Thyroid gland (tissue), 4 donors: ENCODE measurements at regions not wholly inside any gene's neighbourhood (a gene's known extent, or its start where the extent isn't known, plus 50 kb on each side); places are given as distances from the start of the nearest gene placed in this dataset.
"Not testable (repeated sequence)": the region's sequence is repeated elsewhere in the genome, so short reads cannot be mapped to it uniquely, and the experiment has no call there.

Source experiments
- DNase-seq, 2 donors: peaks; one replicate each; pipeline ENCODE4 v3.0.0-alpha.2; 2019
- H3K27ac ChIP-seq, 3 donors: fragments of 200-600 bp; sonication (generic); 1 replicate in 2 of 3; 2 replicates in 1 of 3; pipeline ENCODE4 v1.5.1; 2016 to 2019; ENCODE audit warnings: mild to moderate bottlenecking in 1 of 3, moderate library complexity in 1 of 3
- H3K27me3 ChIP-seq: fragments of 200-600 bp; sonication (generic); one replicate; pipeline ENCODE4 v1.5.1; 2019
- H3K36me3 ChIP-seq, 2 donors: fragments of 200-600 bp; sonication (generic); one replicate each; pipeline ENCODE4 v1.5.1; 2016 to 2019
- H3K4me1 ChIP-seq, 2 donors: fragments of 200-600 bp; sonication (generic); one replicate each; pipeline ENCODE4 v1.5.1; 2017 to 2019
- H3K4me3 ChIP-seq, 3 donors: fragments of 200-600 bp; sonication (generic); replicated peaks in 1 of 3; 1 replicate in 2 of 3; 2 replicates in 1 of 3; pipeline ENCODE4 v1.5.1; 2016; ENCODE audit warnings: mild to moderate bottlenecking in 1 of 3
- H3K9me3 ChIP-seq: fragments of 200-600 bp; sonication (generic); one replicate; pipeline ENCODE4 v1.5.1; 2017
- WGBS, 2 donors: methylation state at CpG; one replicate each; pipeline ENCODE4 v1.1.5; 2017; 5-methylcytosine and 5-hydroxymethylcytosine counted together
- intact Hi-C: fragments of 100-400 bp; cut with DNase I; formaldehyde crosslinking; loops from one replicate; pipeline ENCODE4 v1.15.1; 2023

DNA sequence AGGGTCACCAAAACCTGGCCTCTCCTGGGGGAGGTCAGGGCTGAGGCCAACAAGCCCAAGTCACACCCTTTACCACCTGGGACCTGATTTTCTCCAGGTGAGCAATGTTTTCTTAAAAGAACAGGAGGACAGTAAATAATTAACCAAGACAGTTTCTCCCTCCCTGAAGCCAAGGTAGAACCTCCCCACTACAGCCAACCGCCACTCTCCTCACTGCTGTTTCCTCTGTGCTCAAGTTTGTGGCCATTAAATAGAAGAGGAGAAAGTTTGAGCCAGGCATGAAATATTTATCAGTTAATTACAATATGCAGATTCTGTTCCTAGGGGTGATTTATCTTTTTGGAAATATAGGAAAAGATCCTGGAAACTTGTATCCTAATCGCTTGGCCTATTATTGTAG, 150.6 kb upstream of the ANKRD20A1 start:
- H3K4me3 ChIP-seq, H3K9me3 ChIP-seq, H3K27ac ChIP-seq, DNase-seq, H3K36me3 ChIP-seq, H3K27me3 ChIP-seq, H3K4me1 ChIP-seq, intact Hi-C loops: not testable (repeated sequence)
- WGBS, 2 donors, result 100% methylated on average over 1 of the region's 2 CpGs

DNA sequence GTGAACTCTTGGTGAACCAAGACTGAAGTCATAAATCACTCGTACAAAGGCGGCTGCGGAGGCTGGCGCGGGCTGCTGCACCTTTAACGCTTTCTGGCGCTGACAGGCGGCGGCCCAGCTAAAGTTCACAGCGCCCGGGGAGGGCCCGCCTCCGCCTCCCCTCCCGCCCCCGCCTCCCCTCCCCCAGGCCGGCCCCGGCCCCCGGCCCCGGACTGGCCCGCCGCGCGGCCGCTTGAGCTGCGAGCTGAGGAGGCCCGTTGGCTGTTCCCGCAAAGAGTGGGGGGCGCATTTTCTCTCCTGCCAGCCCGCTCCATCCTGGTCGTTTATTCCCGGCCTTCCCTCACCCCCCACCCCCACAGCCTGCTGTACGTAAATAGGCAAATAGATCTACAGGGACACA, 147.3 kb upstream of the ANKRD20A1 start:
- DNase-seq, H3K36me3 ChIP-seq, H3K27ac ChIP-seq, H3K27me3 ChIP-seq, H3K4me3 ChIP-seq, H3K9me3 ChIP-seq, H3K4me1 ChIP-seq, intact Hi-C loops: not testable (repeated sequence)
- WGBS, 2 donors, result no CpG with 5 or more reads among the region's 32 CpGs

DNA sequence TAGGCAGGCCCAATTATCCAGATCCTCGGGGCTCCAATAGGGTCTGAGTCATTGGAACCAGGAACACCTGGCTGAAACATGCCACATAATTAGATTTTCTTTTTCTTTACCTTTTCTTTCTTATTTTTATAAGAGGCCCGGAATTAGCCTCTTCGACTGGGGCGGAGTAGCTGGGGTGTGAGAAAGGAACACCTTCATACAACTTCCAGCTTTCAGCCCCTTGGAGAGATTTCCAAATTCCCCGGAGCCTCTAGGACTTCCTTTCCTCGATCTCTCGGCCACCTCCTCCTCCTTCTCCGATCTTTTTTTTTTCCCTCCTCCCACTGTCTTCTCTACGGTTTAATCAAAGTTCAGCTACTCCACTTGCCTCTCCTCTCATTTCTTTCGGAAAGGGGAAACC, 146.8 kb upstream of the ANKRD20A1 start:
- H3K4me1 ChIP-seq, H3K9me3 ChIP-seq, H3K27me3 ChIP-seq, H3K4me3 ChIP-seq, intact Hi-C loops, H3K36me3 ChIP-seq, H3K27ac ChIP-seq: not testable (repeated sequence)
- peak in 1 of 2 donors; percentile 1 for DNase-seq
- 40 to 58% methylated on average over 6 to 8 of the region's 10 CpGs for WGBS, 2 donors

DNA sequence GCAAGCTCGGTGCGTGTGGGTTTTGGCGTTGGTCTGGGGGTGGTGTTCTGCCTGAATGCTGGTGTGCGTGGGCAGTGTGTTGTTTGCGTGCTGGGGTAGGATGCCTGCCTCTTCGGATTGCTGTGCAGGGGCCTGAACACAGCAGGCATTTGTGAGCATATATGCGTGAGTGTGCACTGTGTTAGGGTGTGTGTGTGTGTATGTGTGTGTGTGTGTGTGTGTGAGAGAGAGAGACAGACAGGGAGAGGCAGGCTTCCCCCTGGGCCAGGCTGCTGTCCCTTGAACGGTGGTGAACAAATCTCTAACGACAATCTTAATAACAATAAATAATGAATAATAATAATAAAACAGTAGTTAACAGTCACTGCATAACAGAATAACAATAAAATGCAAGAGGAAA, 145.8 kb upstream of the ANKRD20A1 start:
- intact Hi-C loops, H3K9me3 ChIP-seq, H3K4me3 ChIP-seq, H3K27ac ChIP-seq, H3K36me3 ChIP-seq, DNase-seq, H3K27me3 ChIP-seq, H3K4me1 ChIP-seq: not testable (repeated sequence)
- 70 to 78% methylated on average over 3 of the region's 9 CpGs for WGBS, 2 donors

DNA sequence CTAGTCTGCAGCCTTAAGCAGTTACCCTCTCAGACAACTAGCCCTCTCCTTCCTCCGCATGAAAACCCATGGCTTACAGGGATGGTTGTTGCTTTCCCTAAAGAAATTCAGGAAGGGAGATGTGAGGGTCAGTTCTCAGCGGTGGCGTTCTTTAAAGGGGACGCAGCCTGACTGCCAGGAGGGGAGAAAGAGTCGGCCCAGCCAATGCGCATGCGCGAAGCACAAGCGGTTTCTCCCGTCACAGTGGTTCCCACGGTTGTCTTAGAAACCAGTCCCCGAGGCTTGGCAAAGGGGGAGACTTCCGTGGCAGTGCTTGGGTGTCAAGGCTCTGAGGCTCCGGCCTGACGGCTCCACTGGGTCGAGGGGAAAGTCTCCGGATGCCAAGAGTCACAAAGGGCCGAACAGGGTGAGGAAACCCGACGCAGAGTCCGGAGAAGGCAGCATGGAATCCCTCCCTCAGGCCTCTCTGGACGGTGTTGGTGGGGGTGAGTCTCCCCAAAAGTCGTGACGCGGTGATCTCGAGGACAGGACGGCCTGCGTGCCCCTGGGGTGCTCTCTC, 140.8 kb upstream of the ANKRD20A1 start:
- intact Hi-C loops, H3K9me3 ChIP-seq, H3K36me3 ChIP-seq, H3K27ac ChIP-seq, H3K27me3 ChIP-seq, H3K4me3 ChIP-seq, H3K4me1 ChIP-seq: not testable (repeated sequence)
- peak; percentile 36 to 71 for DNase-seq
- WGBS, 2 donors, result 40% methylated on average over 8 of the region's 28 CpGs; no CpG with 5 or more reads in 1 of the 2 donors

DNA sequence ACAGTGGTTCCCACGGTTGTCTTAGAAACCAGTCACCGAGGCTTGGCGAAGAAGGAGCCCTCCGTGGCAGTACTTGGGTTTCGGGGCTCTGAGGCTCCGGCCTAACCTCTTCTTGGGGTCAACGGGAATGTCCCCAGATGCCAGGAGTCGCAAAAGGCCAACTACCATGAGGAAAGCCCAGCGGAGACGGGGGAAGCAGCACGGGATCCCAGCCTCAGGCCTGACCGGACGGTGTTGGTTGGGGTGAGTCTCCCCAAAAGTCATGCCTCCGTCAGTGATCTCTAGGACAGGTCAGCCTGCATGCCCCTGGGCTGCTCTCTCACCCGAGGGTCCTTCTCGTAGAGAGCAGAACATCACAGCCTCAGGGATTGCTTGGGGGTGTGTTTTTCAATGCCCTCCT, 138.2 kb upstream of the ANKRD20A1 start:
- H3K27ac ChIP-seq, H3K4me3 ChIP-seq, H3K9me3 ChIP-seq, H3K36me3 ChIP-seq, intact Hi-C loops, H3K27me3 ChIP-seq, H3K4me1 ChIP-seq: not testable (repeated sequence)
- WGBS, 2 donors, result 60 to 100% methylated on average over 1 to 13 of the region's 16 CpGs
- peak; percentile 0 for DNase-seq

DNA sequence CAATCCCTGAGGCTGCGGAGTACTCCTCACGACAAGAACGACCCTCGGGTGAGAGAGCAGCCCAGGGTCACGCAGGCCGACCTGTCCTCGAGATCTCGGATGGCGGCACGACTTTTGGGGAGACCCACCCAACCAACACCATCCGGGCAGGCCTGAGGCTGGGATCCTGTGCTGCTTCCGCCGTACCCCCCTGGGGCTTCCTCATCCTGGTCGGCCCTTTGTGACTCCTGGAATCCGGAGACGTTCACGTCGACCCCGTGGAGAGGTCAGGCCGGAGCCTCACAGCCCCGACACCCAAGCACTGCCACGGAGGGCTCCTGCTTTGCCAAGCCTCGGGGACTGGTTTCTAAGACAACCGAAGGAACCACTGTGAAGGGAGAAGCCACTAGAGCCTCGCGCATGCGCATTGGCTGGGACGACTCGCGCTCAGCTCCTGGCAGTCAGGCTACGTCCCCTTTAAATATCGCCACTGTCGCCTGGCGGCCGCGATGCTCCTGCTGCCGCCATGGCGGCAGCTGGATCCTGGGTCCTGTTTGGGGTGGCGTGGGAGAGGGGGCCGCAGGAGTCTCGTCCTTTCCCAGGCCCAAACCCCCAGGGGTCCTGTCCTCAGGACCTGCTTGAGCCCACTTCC, 136.2 kb upstream of the ANKRD20A1 start:
- H3K4me3 ChIP-seq, DNase-seq, intact Hi-C loops, H3K4me1 ChIP-seq, H3K36me3 ChIP-seq, H3K9me3 ChIP-seq, H3K27me3 ChIP-seq, H3K27ac ChIP-seq: not testable (repeated sequence)
- WGBS, 2 donors, result no CpG with 5 or more reads among the region's 41 CpGs

DNA sequence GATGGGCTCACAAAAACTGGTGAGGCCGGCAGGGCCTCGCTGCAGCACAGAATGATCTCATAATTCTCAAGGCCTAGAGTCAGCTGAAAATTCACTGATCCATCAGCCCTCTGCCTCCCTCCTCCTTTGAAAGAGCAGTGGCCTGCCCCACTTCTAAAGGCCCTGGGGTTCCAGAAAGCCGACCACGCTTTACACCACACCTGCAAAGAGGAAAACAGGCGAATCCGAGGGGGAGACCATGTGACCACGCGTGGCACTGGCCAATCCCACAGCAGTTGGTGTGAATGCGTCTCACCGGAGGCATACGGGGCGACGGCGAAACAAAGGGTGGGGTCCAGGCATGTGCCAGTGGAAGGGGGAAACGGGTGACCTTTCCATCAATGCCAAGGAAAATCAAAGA, 135.5 kb upstream of the ANKRD20A1 start:
- H3K4me1 ChIP-seq, intact Hi-C loops, H3K4me3 ChIP-seq, H3K27me3 ChIP-seq, H3K9me3 ChIP-seq, H3K27ac ChIP-seq, H3K36me3 ChIP-seq: not testable (repeated sequence)
- WGBS, 2 donors, result 0% methylated on average over 4 of the region's 15 CpGs; no CpG with 5 or more reads in 1 of the 2 donors
- peak; percentile 14 to 21 for DNase-seq

DNA sequence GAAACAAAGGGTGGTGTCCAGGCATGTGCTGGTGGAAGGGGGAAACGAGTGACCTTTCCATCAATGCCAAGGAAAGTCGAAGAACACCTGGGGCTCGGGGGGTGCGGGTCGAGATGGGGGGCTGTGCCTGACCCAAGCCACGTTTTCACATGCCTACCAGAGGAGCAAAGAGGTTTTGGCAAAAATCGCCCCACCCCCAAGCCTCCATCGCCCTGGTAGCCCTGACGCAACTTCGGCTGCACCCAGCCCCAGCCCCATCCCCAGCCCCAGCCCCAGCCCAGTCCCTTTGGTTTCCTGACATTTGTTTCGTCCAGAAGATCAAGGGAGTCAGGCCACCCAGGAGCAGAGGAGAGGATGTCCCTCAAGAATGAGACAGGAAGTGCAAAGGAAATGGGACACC, 133.8 kb upstream of the ANKRD20A1 start:
- H3K9me3 ChIP-seq, H3K36me3 ChIP-seq, H3K27ac ChIP-seq, H3K4me1 ChIP-seq, H3K27me3 ChIP-seq, H3K4me3 ChIP-seq, intact Hi-C loops: not testable (repeated sequence)
- DNase-seq, result peak; percentile 2 to 22
- 49% methylated on average over 3 of the region's 11 CpGs; no CpG with 5 or more reads in 1 of the 2 donors for WGBS, 2 donors

DNA sequence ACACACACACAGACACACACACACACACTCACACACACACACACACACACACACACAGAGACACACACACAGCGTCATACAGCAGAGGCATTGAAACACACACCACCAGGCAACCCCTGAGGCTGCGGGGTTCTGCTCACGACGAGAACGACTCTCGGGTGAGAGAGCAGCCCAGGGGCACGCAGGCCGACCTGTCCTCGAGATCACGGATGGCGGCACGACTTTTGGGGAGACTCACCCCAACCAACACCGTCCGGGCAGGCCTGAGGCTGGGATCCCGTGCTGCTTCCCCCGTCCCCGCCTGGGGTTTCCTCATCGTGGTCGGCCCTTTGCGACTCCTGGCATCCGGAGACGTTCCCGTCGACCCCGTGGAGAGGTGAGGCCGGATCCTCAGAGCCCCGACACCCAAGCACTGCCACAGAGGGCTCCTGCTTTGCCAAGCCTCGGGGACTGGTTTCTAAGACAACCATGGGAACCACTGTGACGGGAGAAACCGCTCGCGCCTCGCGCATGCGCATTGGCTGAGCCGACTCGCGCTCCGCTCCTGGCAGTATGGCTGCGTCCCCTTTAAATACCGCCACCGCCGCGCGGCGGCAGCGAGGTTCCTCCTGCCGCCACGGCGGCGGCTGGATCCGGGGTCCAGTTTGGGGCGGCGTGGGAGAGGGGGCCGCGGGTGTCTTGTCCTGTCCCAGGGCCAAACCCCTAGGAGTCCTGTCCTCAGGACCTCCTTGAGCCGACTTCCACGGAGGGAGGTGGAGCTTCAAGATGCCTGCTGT, 132.3 kb upstream of the ANKRD20A1 start:
- WGBS, 2 donors, result 7% methylated on average over 14 of the region's 58 CpGs; no CpG with 5 or more reads in 1 of the 2 donors
- H3K4me1 ChIP-seq, H3K36me3 ChIP-seq, H3K4me3 ChIP-seq, H3K27ac ChIP-seq, intact Hi-C loops, H3K27me3 ChIP-seq, H3K9me3 ChIP-seq: not testable (repeated sequence)
- peak; percentile 1 for DNase-seq

DNA sequence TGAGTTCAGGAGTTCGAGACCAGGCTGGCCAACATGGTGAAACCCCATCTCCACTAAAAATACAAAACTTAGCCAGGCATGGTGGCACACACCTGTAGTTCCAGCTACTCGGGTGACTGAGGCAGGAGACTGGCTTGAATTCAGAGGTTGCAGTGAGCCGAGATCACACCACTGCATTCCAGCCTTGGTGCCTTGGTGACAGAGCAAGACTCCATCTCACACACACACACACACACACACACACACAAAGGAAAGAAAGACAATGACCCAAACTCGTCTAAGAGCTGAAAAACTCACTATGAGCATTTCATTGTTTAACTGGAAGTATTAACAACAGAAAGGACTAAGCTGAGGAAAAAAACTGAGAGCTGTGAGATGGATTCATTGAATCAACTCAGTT, 95.6 kb upstream of the ANKRD20A1 start:
- 42 to 48% methylated on average over 2 of the region's 4 CpGs for WGBS, 2 donors
- intact Hi-C loops, H3K36me3 ChIP-seq, H3K27ac ChIP-seq, H3K4me3 ChIP-seq, DNase-seq, H3K4me1 ChIP-seq, H3K9me3 ChIP-seq, H3K27me3 ChIP-seq: not testable (repeated sequence)

DNA sequence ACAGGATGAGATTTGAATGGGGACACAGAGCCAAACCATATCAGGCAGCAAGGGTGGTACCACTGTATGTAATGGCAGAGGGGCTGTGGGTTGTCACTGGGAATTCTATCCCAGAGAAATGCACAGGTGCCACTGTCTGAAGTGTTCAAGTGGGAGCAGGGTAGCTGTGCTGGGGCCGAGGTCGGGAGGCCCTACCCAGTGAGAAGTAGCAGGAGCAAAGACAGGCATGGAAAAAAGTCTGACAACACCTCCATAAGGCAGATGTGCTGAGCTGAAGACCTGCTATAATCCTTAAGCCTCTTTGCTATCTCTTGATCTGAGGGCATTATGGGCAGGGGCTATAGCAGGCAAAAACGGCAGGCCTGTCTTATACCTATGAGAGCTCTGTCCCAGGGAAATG, 86.9 kb upstream of the ANKRD20A1 start:
- 88 to 95% methylated on average over 2 of the region's 3 CpGs for WGBS, 2 donors
- H3K36me3 ChIP-seq, intact Hi-C loops, H3K4me3 ChIP-seq, H3K9me3 ChIP-seq, H3K27me3 ChIP-seq, H3K4me1 ChIP-seq, H3K27ac ChIP-seq, DNase-seq: not testable (repeated sequence)

DNA sequence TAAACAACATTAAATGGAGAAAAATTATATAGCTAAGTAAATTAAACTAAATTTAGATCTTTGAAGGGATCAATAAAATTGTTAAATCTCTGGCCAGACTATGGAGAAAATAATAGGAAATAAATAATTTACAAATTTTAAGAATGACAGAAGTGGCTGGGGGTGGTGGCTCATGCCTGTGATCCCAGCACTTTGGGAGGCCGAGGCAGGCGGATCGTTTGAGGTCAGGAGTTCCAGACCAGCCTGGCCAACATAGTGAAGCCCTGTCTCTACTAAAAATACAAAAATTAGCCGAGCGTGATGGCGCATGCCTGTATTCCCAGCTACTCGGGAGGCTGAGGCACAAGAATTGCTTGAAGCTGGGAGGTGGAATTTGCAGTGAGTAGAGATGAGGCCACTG, 58.6 kb upstream of the ANKRD20A1 start:
- H3K27ac ChIP-seq, H3K9me3 ChIP-seq, H3K4me3 ChIP-seq, intact Hi-C loops, H3K36me3 ChIP-seq, H3K27me3 ChIP-seq, H3K4me1 ChIP-seq: not testable (repeated sequence)
- DNase-seq, result peak in 1 of 2 donors; percentile 0
- WGBS, 2 donors, result 77 to 86% methylated on average over 6 to 7 of the region's 7 CpGs
